ENCODE measurements at regions not wholly inside any gene's neighbourhood (a gene's known extent, or its start where the extent isn't known, plus 50 kb on each side); places are given as distances from the start of the nearest gene placed in this dataset.

- no peak overlapping the region for H3K27ac ChIP-seq (ENCODE audit: extremely low read depth, low read depth, low read length)
- CTCF ChIA-PET (ENCODE audit: low intra/inter-chr PET ratio), result no interaction called here
- H3K4me1 ChIP-seq (replicated peaks in 1 of 2; ENCODE audit: control insufficient read depth in 2 of 2, insufficient read depth in 2 of 2, low read length in 2 of 2), result no peaks in the 10 kb centered on the region
- no peaks in the 10 kb centered on the region for H3K79me2 ChIP-seq (ENCODE audit: control insufficient read depth, insufficient read depth, low read length)
- no peak overlapping the region for H3K4me3 ChIP-seq
- 2% methylated on average over 4 of the region's 4 CpGs for WGBS (ENCODE audit: insufficient coverage, low coverage, missing lambda C conversion rate)
- POLR2A ChIA-PET, result no interaction called here
- H2AFZ ChIP-seq (ENCODE audit: low read depth, low read length), result no peak overlapping the region
- no peak overlapping the region for H3K4me2 ChIP-seq (ENCODE audit: insufficient read depth, low read length)
- no peak for DNase-seq (ENCODE audit: extremely low read depth in 1 of 4, low spot score in 3 of 4)
- no peak for FAIRE-seq
- TF ChIP-seq HDGF (IDR thresholded peaks at IDR 0.05), result no peak
- TF ChIP-seq SIN3B (IDR thresholded peaks at IDR 0.05; ENCODE audit: low read depth), result no peak
- TF ChIP-seq HDAC8 (tag; IDR thresholded peaks at IDR 0.05), result no peak
- no peaks in the 10 kb centered on the region for H3K27me3 ChIP-seq (ENCODE audit: control insufficient read depth in 2 of 2, insufficient read depth in 2 of 2, low read length in 2 of 2)
- no peak overlapping the region for H3K9ac ChIP-seq (ENCODE audit: insufficient read depth in 1 of 2, low read depth in 2 of 2, low read length in 2 of 2)
- no peak for ATAC-seq
- intact Hi-C loops (cut with micrococcal nuclease) (no loop called here), in situ Hi-C loops (cut with MboI) (no loop called here)
- H3K9me3 ChIP-seq (replicated peaks; ENCODE audit: control insufficient read depth, insufficient read depth, low read depth, low read length), result no peaks in the 10 kb centered on the region
- no peaks in the 10 kb centered on the region for H3K9me1 ChIP-seq (ENCODE audit: control insufficient read depth, insufficient read depth, low read length)
- no peaks in the 10 kb centered on the region for H4K20me1 ChIP-seq (replicated peaks; ENCODE audit: control insufficient read depth, insufficient read depth, low read length)
- no TSS peak for BruUV-seq (replicated peaks)
- no peaks in the 10 kb centered on the region for H3K36me3 ChIP-seq (ENCODE audit: control insufficient read depth, insufficient read depth, low read length)
Measured at GRCh38 chr14:80080601-80081000, 130.7 kb downstream of the DIO2 start.

- ChIA-PET CTCF (ENCODE audit: low intra/inter-chr PET ratio) (no interaction called here), POLR2A (no interaction called here)
- Histone ChIP-seq H3K4me3 (no peak overlapping the region), H2AFZ (ENCODE audit: low read depth, low read length) (no peak overlapping the region), H3K27me3 (ENCODE audit: control insufficient read depth in 2 of 2, insufficient read depth in 2 of 2, low read length in 2 of 2) (no peaks in the 10 kb centered on the region), H3K4me1 (replicated peaks in 1 of 2; ENCODE audit: control insufficient read depth in 2 of 2, insufficient read depth in 2 of 2, low read length in 2 of 2) (no peaks in the 10 kb centered on the region), H3K9ac (ENCODE audit: insufficient read depth in 1 of 2, low read depth in 2 of 2, low read length in 2 of 2) (no peak overlapping the region), H3K27ac (ENCODE audit: extremely low read depth, low read depth, low read length) (no peak overlapping the region), H4K20me1 (replicated peaks; ENCODE audit: control insufficient read depth, insufficient read depth, low read length) (no peaks in the 10 kb centered on the region), H3K4me2 (ENCODE audit: insufficient read depth, low read length) (no peak overlapping the region), H3K9me3 (replicated peaks; ENCODE audit: control insufficient read depth, insufficient read depth, low read depth, low read length) (no peaks in the 10 kb centered on the region), H3K9me1 (ENCODE audit: control insufficient read depth, insufficient read depth, low read length) (no peaks in the 10 kb centered on the region), H3K36me3 (ENCODE audit: control insufficient read depth, insufficient read depth, low read length) (no peaks in the 10 kb centered on the region), H3K79me2 (ENCODE audit: control insufficient read depth, insufficient read depth, low read length) (no peaks in the 10 kb centered on the region)
- in situ Hi-C loops (cut with MboI), result no loop called here
- no peak for TF ChIP-seq CBX3 (IDR thresholded peaks at IDR 0.05; ENCODE audit: borderline replicate concordance in 1 of 2, low read length in 2 of 2)
- TF ChIP-seq POLR2AphosphoS5 (IDR thresholded peaks at IDR 0.05; ENCODE audit: control insufficient read depth, insufficient read depth, low read depth, low read length), result no peak
- no peak for TF ChIP-seq DMBX1 (CRISPR knock-in tag; IDR thresholded peaks at IDR 0.05; ENCODE audit: borderline replicate concordance)
- TF ChIP-seq SIX5 (IDR thresholded peaks at IDR 0.05; ENCODE audit: borderline replicate concordance in 1 of 2, insufficient read depth in 1 of 2, low read depth in 1 of 2, low read length in 2 of 2), result no peak
- no peak for TF ChIP-seq SRSF3 (IDR thresholded peaks at IDR 0.05; ENCODE audit: insufficient read depth, low read length)
- 0% methylated on average over 1 of the region's 1 CpG for WGBS (ENCODE audit: insufficient coverage, low coverage, missing lambda C conversion rate)
- FAIRE-seq (no peak), DNase-seq (ENCODE audit: extremely low read depth in 1 of 4, low spot score in 3 of 4) (no peak), ATAC-seq (no peak)
- intact Hi-C loops (cut with micrococcal nuclease), result no loop called here
- BruUV-seq (replicated peaks), result no TSS peak
Measured at GRCh38 chr14:80078501-80078900, 132.8 kb downstream of the DIO2 start.
